GM19351 (cell line): ENCODE measurements at regions not wholly inside any gene's neighbourhood (a gene's known extent, or its start where the extent isn't known, plus 50 kb on each side); places are given as distances from the start of the nearest gene placed in this dataset.

Experiments
- ATAC-seq: cut with Tn5 transposase; IDR thresholded peaks from one replicate; pipeline ENCODE4 v1.9.1; 2021; ENCODE audit warnings: mild to moderate bottlenecking, moderate library complexity; ENCODE audit not compliant: unreplicated experiment

GRCh38 chrX:147680251-147680650 lies 231.5 kb upstream of the FMR1 start:
- ATAC-seq = no peak

- no peak for ATAC-seq
Measured at GRCh38 chrX:147693511-147693910, 218.2 kb upstream of the FMR1 start.

- no peak for ATAC-seq
Measured at GRCh38 chrX:147699061-147699460, 212.7 kb upstream of the FMR1 start.

GRCh38 chrX:147710301-147710700 lies 201.4 kb upstream of the FMR1 start:
- ATAC-seq = no peak

GRCh38 chrX:147733369-147733768 lies 178.3 kb upstream of the FMR1 start:
- no peak for ATAC-seq

- no peak for ATAC-seq
Measured at GRCh38 chrX:147735364-147735763, 176.4 kb upstream of the FMR1 start.

- no peak for ATAC-seq
Measured at GRCh38 chrX:147736045-147736444, 175.7 kb upstream of the FMR1 start.

- no peak for ATAC-seq
Measured at GRCh38 chrX:147737690-147738089, 174.0 kb upstream of the FMR1 start.

GRCh38 chrX:147738265-147738664 lies 173.5 kb upstream of the FMR1 start:
- ATAC-seq = no peak

GRCh38 chrX:147739196-147739595 lies 172.5 kb upstream of the FMR1 start:
- ATAC-seq = no peak

- no peak for ATAC-seq
Measured at GRCh38 chrX:147741776-147742175, 169.9 kb upstream of the FMR1 start.

- ATAC-seq = no peak
Measured at GRCh38 chrX:147749308-147749707, 162.4 kb upstream of the FMR1 start.

- ATAC-seq = no peak
Measured at GRCh38 chrX:147757750-147758149, 154.0 kb upstream of the FMR1 start.

- ATAC-seq = no peak
Measured at GRCh38 chrX:147763131-147763530, 148.6 kb upstream of the FMR1 start.

- ATAC-seq = no peak
Measured at GRCh38 chrX:147764868-147765267, 146.9 kb upstream of the FMR1 start.

GRCh38 chrX:147770858-147771257 lies 140.9 kb upstream of the FMR1 start:
- ATAC-seq = no peak

- ATAC-seq = no peak
Measured at GRCh38 chrX:147776988-147777387, 134.7 kb upstream of the FMR1 start.

GRCh38 chrX:147779173-147779572 lies 132.5 kb upstream of the FMR1 start:
- no peak for ATAC-seq

GRCh38 chrX:147781844-147782243 lies 129.9 kb upstream of the FMR1 start:
- no peak for ATAC-seq

- no peak for ATAC-seq
Measured at GRCh38 chrX:147788641-147789350, 122.9 kb upstream of the FMR1 start.

GRCh38 chrX:147800663-147801062 lies 111.1 kb upstream of the FMR1 start:
- no peak for ATAC-seq

- peak; percentile 93 for ATAC-seq
Measured at GRCh38 chrX:147803948-147804347, 107.8 kb upstream of the FMR1 start.

- ATAC-seq = no peak
Measured at GRCh38 chrX:147811803-147812202, 99.9 kb upstream of the FMR1 start.
